SK-N-SH (cell line): ENCODE measurements at regions not wholly inside any gene's neighbourhood (a gene's known extent, or its start where the extent isn't known, plus 50 kb on each side); places are given as distances from the start of the nearest gene placed in this dataset.

Experiments
- CTCF ChIA-PET: fragments of 300-600, 350-600 bp; formaldehyde crosslinking; extraction: SDS; loops from one replicate; lab custom pipeline; 2021; lab: Yijun Ruan, JAX
- POLR2A ChIA-PET: fragments of 350-600 bp; sonication (Branson Sonifier 250); formaldehyde crosslinking; extraction: SDS; loops from one replicate; lab custom pipeline; 2020; ENCODE audit warnings: antibody characterized with exemption, inconsistent platforms; lab: Yijun Ruan, JAX
- DNase-seq: peaks from one replicate; pipeline ENCODE4 v3.0.0; 2012
- H2AFZ ChIP-seq: fragments of 200-600 bp; sonication (generic); 2 replicates; pipeline ENCODE4 v1.8.1; 2016; ENCODE audit warnings: antibody characterized with exemption, mild to moderate bottlenecking, low read depth
- H3F3A ChIP-seq: fragments of 200-600 bp; sonication (generic); replicated peaks from 2 replicates; pipeline ENCODE3; 2016; ENCODE audit warnings: antibody characterized with exemption, mild to moderate bottlenecking; ENCODE audit not compliant: insufficient read depth
- H3K27ac ChIP-seq, 2 experiments: fragments of 200-500 bp in 1 of 2; fragments of 200-600 bp in 1 of 2; sonication (Bioruptor generic) in 1 of 2; sonication (generic), shearing (Covaris generic) in 1 of 2; 2 replicates each; pipeline versions ENCODE4 v1.5.1 to v1.6.1; 2014 to 2016; ENCODE audit warnings: low read depth in 2 of 2, inconsistent platforms in 1 of 2, low read length in 1 of 2, mild to moderate bottlenecking in 1 of 2, mixed read lengths in 1 of 2
- H3K27me3 ChIP-seq: fragments of 200-600 bp; sonication (generic), shearing (Covaris generic); 2 replicates; pipeline ENCODE4 v1.6.1; 2016; ENCODE audit warnings: mixed run types; ENCODE audit not compliant: insufficient read depth
- H3K36me3 ChIP-seq, 2 experiments: fragments of 200-500 bp in 1 of 2; fragments of 200-600 bp in 1 of 2; sonication (Bioruptor generic) in 1 of 2; sonication (generic) in 1 of 2; replicated peaks in 1 of 2; 2 replicates each; pipeline versions ENCODE3 to v1.5.1; 2014 to 2016; ENCODE audit warnings: low read length in 1 of 2, mild to moderate bottlenecking in 1 of 2; ENCODE audit not compliant: insufficient read depth in 2 of 2, control insufficient read depth in 1 of 2
- H3K4me1 ChIP-seq, 2 experiments: fragments of 200-500 bp in 1 of 2; fragments of 200-600 bp in 1 of 2; sonication (Bioruptor generic) in 1 of 2; sonication (generic), shearing (Covaris generic) in 1 of 2; 2 replicates each; pipeline versions ENCODE4 v1.5.1 to v1.6.1; 2014 to 2016; ENCODE audit warnings: low read depth in 1 of 2, low read length in 1 of 2, mixed run types in 1 of 2; ENCODE audit not compliant: insufficient read depth in 2 of 2, control insufficient read depth in 1 of 2
- H3K4me2 ChIP-seq: fragments of 200-600 bp; sonication (generic), shearing (Covaris generic); 2 replicates; pipeline ENCODE4 v1.6.1; 2017; ENCODE audit warnings: mixed run types
- H3K4me3 ChIP-seq, 2 experiments: fragments of 200-500 bp in 1 of 2; fragments of 200-600 bp in 1 of 2; sonication (Bioruptor generic) in 1 of 2; sonication (generic), shearing (Covaris generic) in 1 of 2; 2 replicates each; pipeline versions ENCODE4 v1.5.1 to v1.8.1; 2014 to 2016; ENCODE audit warnings: low read depth in 2 of 2, inconsistent platforms in 1 of 2, low read length in 1 of 2, mild to moderate bottlenecking in 1 of 2, mixed read lengths in 1 of 2, moderate library complexity in 1 of 2
- H3K79me2 ChIP-seq: fragments of 200-600 bp; sonication (generic); 2 replicates; pipeline ENCODE4 v1.8.1; 2017; ENCODE audit warnings: mild to moderate bottlenecking; ENCODE audit not compliant: insufficient read depth
- H3K9ac ChIP-seq: fragments of 200-600 bp; sonication (generic); 2 replicates; pipeline ENCODE4 v1.6.1; 2017; ENCODE audit warnings: mixed run types
- H3K9me2 ChIP-seq: fragments of 200-600 bp; sonication (generic); 2 replicates; pipeline ENCODE4 v1.6.1; 2017; ENCODE audit warnings: mixed run types
- H3K9me3 ChIP-seq: fragments of 200-600 bp; sonication (generic); 2 replicates; pipeline ENCODE4 v1.6.1; 2017; ENCODE audit warnings: mixed run types, mild to moderate bottlenecking, moderate library complexity
- H4K20me1 ChIP-seq: fragments of 200-600 bp; sonication (generic); 2 replicates; pipeline ENCODE4 v1.6.1; 2017; ENCODE audit warnings: mild to moderate bottlenecking, mixed run types; ENCODE audit not compliant: insufficient read depth
- CHD2 ChIP-seq: fragments of 150-350 bp; IDR thresholded peaks from 2 replicates; pipeline ENCODE4 v1.6.1; 2018; ENCODE audit warnings: low read length; ENCODE audit not compliant: partially characterized antibody
- CTCF ChIP-seq: fragments of 200-600 bp; sonication (generic); IDR thresholded peaks from 2 replicates; pipeline ENCODE4 v1.6.1; 2017; ENCODE audit warnings: antibody characterized with exemption, mild to moderate bottlenecking, moderate library complexity
- EP300 ChIP-seq, 2 experiments: IDR thresholded peaks; 2 replicates each; pipeline versions ENCODE4 v1.4.0 to v1.6.1; 2012; ENCODE audit warnings: borderline replicate concordance in 1 of 2, low read depth in 1 of 2, low read length in 1 of 2
- FOSL2 ChIP-seq: IDR thresholded peaks from 2 replicates; pipeline ENCODE4 v1.4.0; 2012; ENCODE audit warnings: low read depth, mild to moderate bottlenecking, moderate library complexity, borderline replicate concordance
- FOXJ3 ChIP-seq: sonication (generic); formaldehyde crosslinking; IDR thresholded peaks from 2 replicates; pipeline ENCODE4 v1.5.1; 2020; ENCODE audit warnings: mild to moderate bottlenecking, missing genetic modification reagents
- GABPA ChIP-seq: IDR thresholded peaks from 2 replicates; pipeline ENCODE4 v1.4.0; 2012; ENCODE audit warnings: low read depth, mild to moderate bottlenecking
- GATA2 ChIP-seq: sonication (generic); formaldehyde crosslinking; IDR thresholded peaks from 2 replicates; pipeline ENCODE4 v1.5.0; 2020; ENCODE audit warnings: mild to moderate bottlenecking, missing genetic modification reagents
- IRF3 ChIP-seq: fragments of 150-350 bp; IDR thresholded peaks from 2 replicates; pipeline ENCODE4 v1.6.1; 2016; ENCODE audit warnings: mild to moderate bottlenecking, low read depth, low read length
- JUND ChIP-seq: IDR thresholded peaks from 2 replicates; pipeline ENCODE4 v1.4.0; 2012
- MAX ChIP-seq: IDR thresholded peaks from 2 replicates; pipeline ENCODE4 v1.4.0; 2012; ENCODE audit warnings: low read depth
- NRF1 ChIP-seq: IDR thresholded peaks from 2 replicates; pipeline ENCODE4 v1.6.1; 2012; ENCODE audit warnings: low read depth, mild to moderate bottlenecking, low read length
- RAD21 ChIP-seq: IDR thresholded peaks from 2 replicates; pipeline ENCODE4 v1.6.1; 2012; ENCODE audit warnings: mild to moderate bottlenecking, low read length
- REST ChIP-seq: IDR thresholded peaks from 2 replicates; pipeline ENCODE4 v1.6.1; 2012; ENCODE audit warnings: mild to moderate bottlenecking, low read depth, low read length, moderate library complexity
- RFX5 ChIP-seq: IDR thresholded peaks from 2 replicates; pipeline ENCODE4 v1.6.1; 2012; ENCODE audit warnings: mild to moderate bottlenecking, improper control_type of control experiment, low read length
- RXRA ChIP-seq: IDR thresholded peaks from 2 replicates; pipeline ENCODE4 v1.4.0; 2012; ENCODE audit warnings: low read depth, mild to moderate bottlenecking, borderline replicate concordance
- SIN3A ChIP-seq: IDR thresholded peaks from 2 replicates; pipeline ENCODE4 v1.6.1; 2012; ENCODE audit warnings: low read depth, mild to moderate bottlenecking, low read length, moderate library complexity, borderline replicate concordance
- SMC3 ChIP-seq: IDR thresholded peaks from 2 replicates; pipeline ENCODE4 v1.6.1; 2012; ENCODE audit warnings: low read depth, low read length, improper control_type of control experiment
- TAF1 ChIP-seq: IDR thresholded peaks from 2 replicates; pipeline ENCODE4 v1.6.1; 2012; ENCODE audit warnings: low read depth, mild to moderate bottlenecking, low read length, moderate library complexity, borderline replicate concordance
- TCF12 ChIP-seq: IDR thresholded peaks from 2 replicates; pipeline ENCODE4 v1.4.0; 2012
- TEAD4 ChIP-seq: IDR thresholded peaks from 2 replicates; pipeline ENCODE4 v1.4.0; 2012; ENCODE audit warnings: mild to moderate bottlenecking, borderline replicate concordance; ENCODE audit not compliant: insufficient read depth
- YY1 ChIP-seq: IDR thresholded peaks from 2 replicates; pipeline ENCODE4 v1.4.0; 2012; ENCODE audit warnings: low read depth, mild to moderate bottlenecking
- WGBS: methylation state at CpG from one replicate; pipeline ENCODE4 v1.1.6; 2017; ENCODE audit warnings: low lambda C conversion rate; 5-methylcytosine and 5-hydroxymethylcytosine counted together

- no peak overlapping the region for H3K9ac ChIP-seq
- H4K20me1 ChIP-seq = no peaks in the 10 kb centered on the region
- TF ChIP-seq GABPA (no peak), RXRA (no peak), SMC3 (no peak), CTCF (no peak), MAX (no peak), FOXJ3 (no peak), JUND (no peak), IRF3 (no peak), TAF1 (no peak), GATA2 (CRISPR knock-in tag) (no peak), TCF12 (no peak), NRF1 (no peak), RFX5 (no peak)
- H3K27me3 ChIP-seq = no peaks in the 10 kb centered on the region
- H3K4me2 ChIP-seq = no peak overlapping the region
- no peaks in the 10 kb centered on the region for H3K4me1 ChIP-seq
- CTCF ChIA-PET = no interaction called here
- DNase-seq = no peak
- H3K4me3 ChIP-seq = no peak overlapping the region
- POLR2A ChIA-PET = no interaction called here
- peaks cover 10% of the 10 kb centered on the region; the same call in 1 of the 2 replicates for H3K9me3 ChIP-seq
- H3K79me2 ChIP-seq = no peaks in the 10 kb centered on the region
- H3K27ac ChIP-seq = no peak overlapping the region
- H3K36me3 ChIP-seq = no peaks in the 10 kb centered on the region
- no peak overlapping the region for H2AFZ ChIP-seq
- no peaks in the 10 kb centered on the region for H3F3A ChIP-seq
- H3K9me2 ChIP-seq = no peaks in the 10 kb centered on the region
- WGBS = 4% methylated on average over 2 of the region's 2 CpGs
These were observed 110.5 kb downstream of the AASDHPPT start for GRCh38 chr11:106187860-106188456.

GRCh38 chr11:106193956-106194355 lies 116.5 kb downstream of the AASDHPPT start:
- Histone ChIP-seq H3K36me3 (no peaks in the 10 kb centered on the region), H3K27me3 (no peaks in the 10 kb centered on the region), H2AFZ (no peak overlapping the region), H3K79me2 (no peaks in the 10 kb centered on the region), H3K4me1 (no peaks in the 10 kb centered on the region; a peak in 1 of 4 replicates), H4K20me1 (no peaks in the 10 kb centered on the region), H3K9ac (no peak overlapping the region), H3F3A (no peaks in the 10 kb centered on the region), H3K9me2 (no peaks in the 10 kb centered on the region), H3K4me3 (no peak overlapping the region), H3K4me2 (no peak overlapping the region), H3K9me3 (no peaks in the 10 kb centered on the region; the same call in 1 of the 2 replicates), H3K27ac (no peak overlapping the region)
- ChIA-PET POLR2A (no interaction called here), CTCF (no interaction called here)
- no peak for DNase-seq
- WGBS = 32% methylated on average over 2 of the region's 2 CpGs
- TF ChIP-seq TAF1 = no peak
- TF ChIP-seq RAD21 = no peak
- TF ChIP-seq TEAD4 = no peak
- TF ChIP-seq SIN3A = no peak
- no peak for TF ChIP-seq EP300 (IDR thresholded peaks at IDR 0.05; ENCODE audit: borderline replicate concordance in 1 of 2, low read depth in 1 of 2, low read length in 1 of 2)
- TF ChIP-seq FOSL2 = no peak
- no peak for TF ChIP-seq REST
- TF ChIP-seq YY1 = no peak
- TF ChIP-seq FOXJ3 = no peak
- TF ChIP-seq IRF3 = no peak
- TF ChIP-seq JUND = no peak
- no peak for TF ChIP-seq CHD2
